Breast epithelium (tissue), 3 donors: ENCODE measurements at regions not wholly inside any gene's neighbourhood (a gene's known extent, or its start where the extent isn't known, plus 50 kb on each side); places are given as distances from the start of the nearest gene placed in this dataset.

Source experiments
- POLR2A ChIP-seq: fragments of 450-650 bp; IDR thresholded peaks from one replicate; pipeline ENCODE4 v1.6.1; 2016; ENCODE audit warnings: antibody characterized with exemption, mild to moderate bottlenecking, moderate library complexity
- TF ChIP-seq, protein P1 (sequence below), 3 donors: fragments of 450-650 bp; IDR thresholded peaks; one replicate each; pipeline ENCODE4 v1.5.1; 2016 to 2017; ENCODE audit warnings: antibody characterized with exemption in 3 of 3, mild to moderate bottlenecking in 3 of 3, moderate library complexity in 3 of 3

DNA sequence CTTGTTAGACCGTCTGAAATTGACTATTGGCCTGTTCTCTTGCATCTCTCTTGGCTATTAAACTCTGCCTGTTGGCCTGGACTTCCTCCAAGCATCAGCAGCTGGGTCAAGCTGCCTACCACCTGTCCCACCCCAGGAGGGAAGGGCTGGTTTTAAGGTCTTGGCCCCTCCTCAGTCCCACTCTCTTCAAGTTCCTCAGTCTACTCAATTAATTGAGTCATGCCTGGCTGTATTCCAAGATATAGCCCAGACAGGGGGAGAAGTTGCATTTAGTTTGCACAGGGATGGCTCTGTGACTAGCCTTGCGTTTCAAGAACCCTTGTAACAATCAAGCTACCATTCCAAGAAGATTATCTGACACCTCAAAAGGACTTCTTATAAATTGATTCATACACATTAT, 113.8 kb upstream of the GLI3 start:
- TF ChIP-seq, protein P1, sequence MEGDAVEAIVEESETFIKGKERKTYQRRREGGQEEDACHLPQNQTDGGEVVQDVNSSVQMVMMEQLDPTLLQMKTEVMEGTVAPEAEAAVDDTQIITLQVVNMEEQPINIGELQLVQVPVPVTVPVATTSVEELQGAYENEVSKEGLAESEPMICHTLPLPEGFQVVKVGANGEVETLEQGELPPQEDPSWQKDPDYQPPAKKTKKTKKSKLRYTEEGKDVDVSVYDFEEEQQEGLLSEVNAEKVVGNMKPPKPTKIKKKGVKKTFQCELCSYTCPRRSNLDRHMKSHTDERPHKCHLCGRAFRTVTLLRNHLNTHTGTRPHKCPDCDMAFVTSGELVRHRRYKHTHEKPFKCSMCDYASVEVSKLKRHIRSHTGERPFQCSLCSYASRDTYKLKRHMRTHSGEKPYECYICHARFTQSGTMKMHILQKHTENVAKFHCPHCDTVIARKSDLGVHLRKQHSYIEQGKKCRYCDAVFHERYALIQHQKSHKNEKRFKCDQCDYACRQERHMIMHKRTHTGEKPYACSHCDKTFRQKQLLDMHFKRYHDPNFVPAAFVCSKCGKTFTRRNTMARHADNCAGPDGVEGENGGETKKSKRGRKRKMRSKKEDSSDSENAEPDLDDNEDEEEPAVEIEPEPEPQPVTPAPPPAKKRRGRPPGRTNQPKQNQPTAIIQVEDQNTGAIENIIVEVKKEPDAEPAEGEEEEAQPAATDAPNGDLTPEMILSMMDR (IDR thresholded peaks at IDR 0.05) = no peak
- no peak for TF ChIP-seq POLR2A
